HCT116 (cell line): ENCODE measurements at regions not wholly inside any gene's neighbourhood (a gene's known extent, or its start where the extent isn't known, plus 50 kb on each side); places are given as distances from the start of the nearest gene placed in this dataset.

Experiments used
- EZH2 ChIP-seq: fragments of 200-600 bp; sonication (generic); IDR thresholded peaks from 2 replicates; pipeline ENCODE4 v1.6.1; 2017; ENCODE audit warnings: antibody characterized with exemption, mixed run types
- POLR2AphosphoS5 ChIP-seq: IDR thresholded peaks from 2 replicates; pipeline ENCODE4 v1.6.1; 2011; ENCODE audit warnings: mild to moderate bottlenecking, low read depth, low read length, moderate library complexity
- SRF ChIP-seq: IDR thresholded peaks from 2 replicates; pipeline ENCODE4 v1.6.1; 2012; ENCODE audit warnings: low read depth
- ZFX ChIP-seq: fragments of 450-650 bp; IDR thresholded peaks from 2 replicates; pipeline ENCODE4 v1.6.1; 2017
- TF ChIP-seq, protein P1 (sequence below), 3 experiments: fragments of 200-600 bp in 1 of 3; sonication (generic) in 1 of 3; IDR thresholded peaks in 2 of 3; conservative IDR thresholded peaks in 1 of 3; 2 replicates each; pipeline ENCODE4 v1.5.1; 2012 to 2017; ENCODE audit warnings: low read depth in 2 of 3, low read length in 2 of 3, antibody characterized with exemption in 1 of 3, borderline replicate concordance in 1 of 3, control low read depth in 1 of 3, mild to moderate bottlenecking in 1 of 3, mixed read lengths in 1 of 3, mixed run types in 1 of 3, moderate library complexity in 1 of 3; ENCODE audit not compliant: insufficient read depth in 1 of 3

DNA sequence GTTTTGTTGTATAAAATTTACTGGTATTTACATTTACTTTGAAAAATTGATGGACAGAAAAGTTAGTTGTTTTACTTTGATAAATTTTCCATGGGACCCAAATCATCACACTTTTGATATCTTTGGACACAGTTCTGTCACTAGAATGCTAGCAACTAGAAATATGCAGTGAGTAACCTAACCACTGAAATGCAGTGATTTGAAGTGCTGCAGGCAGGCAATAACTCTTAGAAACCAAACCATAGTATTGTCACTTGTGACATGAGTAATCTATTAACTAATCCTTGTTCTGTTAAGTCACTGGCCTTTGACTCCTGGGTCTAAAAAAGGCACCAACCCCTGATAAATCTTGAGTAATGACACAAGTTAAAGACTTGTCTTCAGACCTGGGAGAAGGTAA is 620.0 kb upstream of the ATXN8OS start:
- no peak for TF ChIP-seq ZFX
- TF ChIP-seq, protein P1, sequence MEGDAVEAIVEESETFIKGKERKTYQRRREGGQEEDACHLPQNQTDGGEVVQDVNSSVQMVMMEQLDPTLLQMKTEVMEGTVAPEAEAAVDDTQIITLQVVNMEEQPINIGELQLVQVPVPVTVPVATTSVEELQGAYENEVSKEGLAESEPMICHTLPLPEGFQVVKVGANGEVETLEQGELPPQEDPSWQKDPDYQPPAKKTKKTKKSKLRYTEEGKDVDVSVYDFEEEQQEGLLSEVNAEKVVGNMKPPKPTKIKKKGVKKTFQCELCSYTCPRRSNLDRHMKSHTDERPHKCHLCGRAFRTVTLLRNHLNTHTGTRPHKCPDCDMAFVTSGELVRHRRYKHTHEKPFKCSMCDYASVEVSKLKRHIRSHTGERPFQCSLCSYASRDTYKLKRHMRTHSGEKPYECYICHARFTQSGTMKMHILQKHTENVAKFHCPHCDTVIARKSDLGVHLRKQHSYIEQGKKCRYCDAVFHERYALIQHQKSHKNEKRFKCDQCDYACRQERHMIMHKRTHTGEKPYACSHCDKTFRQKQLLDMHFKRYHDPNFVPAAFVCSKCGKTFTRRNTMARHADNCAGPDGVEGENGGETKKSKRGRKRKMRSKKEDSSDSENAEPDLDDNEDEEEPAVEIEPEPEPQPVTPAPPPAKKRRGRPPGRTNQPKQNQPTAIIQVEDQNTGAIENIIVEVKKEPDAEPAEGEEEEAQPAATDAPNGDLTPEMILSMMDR (IDR thresholded peaks at IDR 0.05 in 2 of 3, conservative IDR thresholded peaks at IDR 0.05 in 1 of 3; ENCODE audit: borderline replicate concordance in 1 of 3, insufficient read depth in 1 of 3, low read depth in 2 of 3, low read length in 2 of 3) = no peak
- TF ChIP-seq SRF = no peak
- TF ChIP-seq EZH2 = no peak
- TF ChIP-seq POLR2AphosphoS5 = no peak
